DND-41 (cell line): ENCODE measurements at regions not wholly inside any gene's neighbourhood (a gene's known extent, or its start where the extent isn't known, plus 50 kb on each side); places are given as distances from the start of the nearest gene placed in this dataset.

Source experiments
- ATAC-seq: fragments of 200-7000 bp; cut with Tn5 transposase; 3 replicates; pipeline ENCODE4 v1.9.1; 2021; ENCODE audit warnings: low read depth; ENCODE audit not compliant: insufficient read depth
- DNase-seq: peaks from one replicate; pipeline ENCODE4 v3.0.0-alpha.2; 2020
- H2AFZ ChIP-seq: 2 replicates; pipeline ENCODE4 v1.6.0; 2012; ENCODE audit warnings: low read depth, low read length
- H3K27ac ChIP-seq: 2 replicates; pipeline ENCODE4 v1.5.1; 2012; ENCODE audit warnings: low read length, inconsistent platforms
- H3K27me3 ChIP-seq: fragments of 200-600 bp; sonication (generic); 2 replicates; pipeline ENCODE4 v1.6.0; 2012; ENCODE audit warnings: low read length, mild to moderate bottlenecking, inconsistent platforms; ENCODE audit not compliant: insufficient read depth, poor library complexity
- H3K36me3 ChIP-seq: 2 replicates; pipeline ENCODE4 v1.5.1; 2012; ENCODE audit warnings: low read length, inconsistent platforms; ENCODE audit not compliant: insufficient read depth
- H3K4me1 ChIP-seq: 2 replicates; pipeline ENCODE4 v1.5.1; 2012; ENCODE audit warnings: mild to moderate bottlenecking, low read length; ENCODE audit not compliant: insufficient read depth
- H3K4me2 ChIP-seq: 2 replicates; pipeline ENCODE4 v1.6.0; 2012; ENCODE audit warnings: mild to moderate bottlenecking, moderate library complexity, low read length, inconsistent platforms; ENCODE audit not compliant: insufficient read depth
- H3K4me3 ChIP-seq, 2 experiments: fragments of 200-600 bp in 1 of 2; shearing (Covaris generic) in 1 of 2; 2 replicates each; pipeline ENCODE4 v1.5.1; 2012 to 2016; ENCODE audit warnings: inconsistent platforms in 2 of 2, low read length in 2 of 2, mild to moderate bottlenecking in 2 of 2, low read depth in 1 of 2, moderate library complexity in 1 of 2
- H3K79me2 ChIP-seq: 2 replicates; pipeline ENCODE4 v1.6.0; 2012; ENCODE audit warnings: low read length, inconsistent platforms; ENCODE audit not compliant: insufficient read depth
- H3K9ac ChIP-seq: 2 replicates; pipeline ENCODE4 v1.6.0; 2012; ENCODE audit warnings: low read depth, mild to moderate bottlenecking, inconsistent platforms, low read length, moderate library complexity
- H3K9me3 ChIP-seq: 2 replicates; pipeline ENCODE4 v1.5.1; 2012; ENCODE audit warnings: low read length, moderate library complexity, mild to moderate bottlenecking, inconsistent platforms; ENCODE audit not compliant: insufficient read depth, severe bottlenecking
- H4K20me1 ChIP-seq: 2 replicates; pipeline ENCODE4 v1.6.0; 2012; ENCODE audit warnings: low read length; ENCODE audit not compliant: insufficient read depth
- CTCF ChIP-seq: IDR thresholded peaks from 2 replicates; pipeline ENCODE4 v1.5.1; 2012; ENCODE audit warnings: borderline replicate concordance, low read length, moderate library complexity, mild to moderate bottlenecking; ENCODE audit not compliant: poor library complexity, severe bottlenecking; ENCODE audit errors: extremely low read depth
- EZH2 ChIP-seq: IDR thresholded peaks from 3 replicates; pipeline ENCODE4 v1.6.1; 2012; ENCODE audit warnings: borderline replicate concordance, low read depth, mild to moderate bottlenecking, moderate library complexity, low read length, inconsistent platforms; ENCODE audit not compliant: severe bottlenecking

- Histone ChIP-seq H4K20me1 (no peaks in the 10 kb centered on the region), H3K4me3 (no peak overlapping the region), H3K4me2 (no peak overlapping the region), H3K27me3 (no peaks in the 10 kb centered on the region), H3K36me3 (no peaks in the 10 kb centered on the region), H3K79me2 (no peaks in the 10 kb centered on the region), H2AFZ (no peak overlapping the region), H3K9ac (no peak overlapping the region), H3K9me3 (no peaks in the 10 kb centered on the region), H3K27ac (no peak overlapping the region), H3K4me1 (no peaks in the 10 kb centered on the region)
- ATAC-seq: no peak
- DNase-seq: no peak
- no peak for TF ChIP-seq EZH2
- TF ChIP-seq CTCF: no peak
Observed at GRCh38 chr14:31947076-31947475, 130.0 kb upstream of the ARHGAP5 start.

GRCh38 chr14:31947680-31948595, 129.2 kb upstream of the ARHGAP5 start:
- H3K79me2 ChIP-seq: no peaks in the 10 kb centered on the region
- no peak overlapping the region for H2AFZ ChIP-seq
- H3K9ac ChIP-seq: no peak overlapping the region
- no peaks in the 10 kb centered on the region for H4K20me1 ChIP-seq
- no peaks in the 10 kb centered on the region for H3K36me3 ChIP-seq
- ATAC-seq (no peak), DNase-seq (no peak)
- no peaks in the 10 kb centered on the region for H3K27me3 ChIP-seq
- H3K27ac ChIP-seq: no peak overlapping the region
- no peaks in the 10 kb centered on the region for H3K9me3 ChIP-seq
- TF ChIP-seq EZH2 (no peak), CTCF (no peak)
- no peaks in the 10 kb centered on the region for H3K4me1 ChIP-seq
- H3K4me2 ChIP-seq: no peak overlapping the region
- H3K4me3 ChIP-seq: no peak overlapping the region

DNA sequence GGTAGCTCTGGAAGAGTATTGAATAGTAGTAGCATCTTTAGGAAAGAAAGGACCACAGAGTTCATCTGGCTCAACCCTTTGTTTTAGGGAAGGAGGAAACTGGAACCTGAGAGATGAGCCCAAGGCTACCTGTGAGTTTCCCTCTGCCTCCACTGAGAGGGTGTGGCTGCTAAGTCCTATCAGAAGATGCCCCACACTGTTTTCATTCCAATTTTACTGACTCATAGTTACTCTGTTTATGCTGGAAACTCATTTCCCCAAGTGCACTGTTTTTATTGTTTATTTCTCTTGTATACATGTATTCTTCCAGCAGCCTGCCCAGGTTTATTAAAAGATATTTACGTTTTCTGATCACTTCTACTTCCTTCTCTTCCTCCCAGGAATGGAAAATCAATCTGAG, 127.4 kb upstream of the ARHGAP5 start:
- Histone ChIP-seq H3K36me3 (no peaks in the 10 kb centered on the region), H3K4me1 (no peaks in the 10 kb centered on the region), H3K9me3 (no peaks in the 10 kb centered on the region), H2AFZ (no peak overlapping the region), H4K20me1 (no peaks in the 10 kb centered on the region), H3K9ac (no peak overlapping the region), H3K4me2 (no peak overlapping the region), H3K4me3 (no peak overlapping the region), H3K27ac (no peak overlapping the region), H3K27me3 (no peaks in the 10 kb centered on the region), H3K79me2 (no peaks in the 10 kb centered on the region)
- ATAC-seq: no peak
- TF ChIP-seq CTCF (no peak), EZH2 (no peak)
- DNase-seq: no peak
